ENCODE measurements at regions not wholly inside any gene's neighbourhood (a gene's known extent, or its start where the extent isn't known, plus 50 kb on each side); places are given as distances from the start of the nearest gene placed in this dataset.
"Not testable (repeated sequence)": the region's sequence is repeated elsewhere in the genome, so short reads cannot be mapped to it uniquely, and the experiment has no call there.

GRCh38 chr22:15778366-15778765 is 88.5 kb downstream of the POTEH start:
- H3K23me2 ChIP-seq (ENCODE audit: insufficient read length, low read depth, low read length, poor library complexity, severe bottlenecking); H4K8ac ChIP-seq (replicated peaks; ENCODE audit: insufficient read length, low read depth, low read length); H3K14ac ChIP-seq (ENCODE audit: insufficient read depth, low read length); H4K5ac ChIP-seq (ENCODE audit: insufficient read length, low read depth, low read length); H2BK120ac ChIP-seq (ENCODE audit: low read depth, low read length, poor library complexity, severe bottlenecking); H2BK20ac ChIP-seq (ENCODE audit: low read depth, low read length, poor library complexity, severe bottlenecking); H3K27ac ChIP-seq (ENCODE audit: insufficient read length, low read depth, low read length); H3K79me1 ChIP-seq (ENCODE audit: insufficient read depth, low read depth, low read length, poor library complexity, severe bottlenecking); H3K4me3 Mint-ChIP-seq; H3K27ac Mint-ChIP-seq; H3T11ph ChIP-seq (ENCODE audit: low read length); H2BK15ac ChIP-seq (ENCODE audit: low read depth, low read length); H2BK12ac ChIP-seq (ENCODE audit: insufficient read length, low read depth, low read length); H3K4me1 Mint-ChIP-seq; H4K20me1 ChIP-seq (ENCODE audit: control insufficient read depth, insufficient read depth, insufficient read length); H3K9ac ChIP-seq (ENCODE audit: extremely low read depth, insufficient read length, low read length); H3K27me3 Mint-ChIP-seq (ENCODE audit: low read depth); H3K56ac ChIP-seq (ENCODE audit: insufficient read length, low read depth, low read length); H3K79me2 ChIP-seq (ENCODE audit: insufficient read depth, low read length); H3K18ac ChIP-seq (ENCODE audit: insufficient read length, low read depth, low read length); H2AFZ ChIP-seq (ENCODE audit: low read length); H3K4ac ChIP-seq (ENCODE audit: low read depth, low read length); H2AK5ac ChIP-seq (ENCODE audit: insufficient read length, low read length); H4K91ac ChIP-seq (ENCODE audit: insufficient read length, low read depth, low read length); H3K9me3 ChIP-seq (ENCODE audit: control insufficient read depth, low read depth, low read length); H3K27me3 ChIP-seq (ENCODE audit: insufficient read depth, low read length); H3K4me2 ChIP-seq (ENCODE audit: insufficient read depth, insufficient read length, low read length); H3K23ac ChIP-seq (ENCODE audit: insufficient read length, low read depth, low read length); H2BK5ac ChIP-seq (ENCODE audit: insufficient read length, low read length); DNase-seq; H3K36me3 Mint-ChIP-seq (ENCODE audit: insufficient read depth in 1 of 3, low read depth in 3 of 3); H3K4me1 ChIP-seq (ENCODE audit: insufficient read depth, low read length): not testable (repeated sequence)
- WGBS (ENCODE audit: extremely low coverage, insufficient read length, low lambda C conversion rate): no CpG with 5 or more reads among the region's 6 CpGs
- H3K9me3 Mint-ChIP-seq: peaks cover 9 to 14% of the 10 kb centered on the region in 2 experiments

DNA sequence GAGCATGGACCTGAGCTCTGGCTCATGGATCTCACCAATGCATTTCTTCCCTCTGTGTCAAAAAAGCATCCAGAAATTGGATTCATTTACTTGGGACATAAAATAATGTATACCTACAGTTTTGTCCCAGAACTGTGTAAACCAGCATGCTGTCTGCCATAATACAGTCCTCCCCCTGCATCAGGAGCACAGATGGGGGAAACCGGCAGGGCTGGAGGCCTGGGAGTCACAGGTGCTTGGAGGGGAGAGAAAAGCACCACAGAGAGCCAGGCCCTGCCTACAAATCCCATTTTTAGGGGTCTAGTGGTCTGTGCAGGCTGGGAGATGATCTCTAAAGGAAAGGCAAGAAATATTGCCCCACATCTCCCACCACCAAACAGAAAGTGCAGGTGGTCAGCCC is 91.8 kb downstream of the POTEH start:
- DNase-seq; H2BK5ac ChIP-seq (ENCODE audit: insufficient read length, low read length); H3K27ac ChIP-seq (ENCODE audit: insufficient read length, low read depth, low read length); H3K27ac Mint-ChIP-seq; H2BK120ac ChIP-seq (ENCODE audit: low read depth, low read length, poor library complexity, severe bottlenecking); H3K23ac ChIP-seq (ENCODE audit: insufficient read length, low read depth, low read length); H3K4me3 Mint-ChIP-seq; H3K4me1 ChIP-seq (ENCODE audit: insufficient read depth, low read length); H3K79me1 ChIP-seq (ENCODE audit: insufficient read depth, low read depth, low read length, poor library complexity, severe bottlenecking); H2BK12ac ChIP-seq (ENCODE audit: insufficient read length, low read depth, low read length); H2AK5ac ChIP-seq (ENCODE audit: insufficient read length, low read length); H3K14ac ChIP-seq (ENCODE audit: insufficient read depth, low read length); H3K79me2 ChIP-seq (ENCODE audit: insufficient read depth, low read length); H3K9ac ChIP-seq (ENCODE audit: extremely low read depth, insufficient read length, low read length); H4K91ac ChIP-seq (ENCODE audit: insufficient read length, low read depth, low read length); H4K5ac ChIP-seq (ENCODE audit: insufficient read length, low read depth, low read length); H4K8ac ChIP-seq (replicated peaks; ENCODE audit: insufficient read length, low read depth, low read length); H3K4me1 Mint-ChIP-seq; H3K18ac ChIP-seq (ENCODE audit: insufficient read length, low read depth, low read length); H2AFZ ChIP-seq (ENCODE audit: low read length); H3K36me3 Mint-ChIP-seq (ENCODE audit: insufficient read depth in 1 of 3, low read depth in 3 of 3); H3K4me2 ChIP-seq (ENCODE audit: insufficient read depth, insufficient read length, low read length); H3K56ac ChIP-seq (ENCODE audit: insufficient read length, low read depth, low read length); H3K27me3 ChIP-seq (ENCODE audit: insufficient read depth, low read length); H4K20me1 ChIP-seq (ENCODE audit: control insufficient read depth, insufficient read depth, insufficient read length); H3T11ph ChIP-seq (ENCODE audit: low read length); H2BK15ac ChIP-seq (ENCODE audit: low read depth, low read length); H3K23me2 ChIP-seq (ENCODE audit: insufficient read length, low read depth, low read length, poor library complexity, severe bottlenecking); H3K4ac ChIP-seq (ENCODE audit: low read depth, low read length); H3K9me3 ChIP-seq (ENCODE audit: control insufficient read depth, low read depth, low read length); H3K27me3 Mint-ChIP-seq (ENCODE audit: low read depth); H2BK20ac ChIP-seq (ENCODE audit: low read depth, low read length, poor library complexity, severe bottlenecking): not testable (repeated sequence)
- no CpG with 5 or more reads among the region's 1 CpG for WGBS (ENCODE audit: extremely low coverage, insufficient read length, low lambda C conversion rate)
- peaks cover 18 to 22% of the 10 kb centered on the region in 2 experiments for H3K9me3 Mint-ChIP-seq

Data from H9 (cell line).